H1 (cell line): ENCODE measurements at regions not wholly inside any gene's neighbourhood (a gene's known extent, or its start where the extent isn't known, plus 50 kb on each side); places are given as distances from the start of the nearest gene placed in this dataset.
"Not testable (repeated sequence)": the region's sequence is repeated elsewhere in the genome, so short reads cannot be mapped to it uniquely, and the experiment has no call there.

Experiments used
- CTCF ChIA-PET: fragments of 300-600 bp; sonication (Branson Sonifier 250); formaldehyde crosslinking; loops from one replicate; lab custom pipeline; 2021; ENCODE audit not compliant: partially characterized antibody; lab: Charles Lee
- POLR2A ChIA-PET: fragments of 300-600 bp; sonication (Branson Sonifier 250); formaldehyde crosslinking; loops from one replicate; lab custom pipeline; 2021; ENCODE audit warnings: inconsistent platforms; ENCODE audit not compliant: partially characterized antibody; lab: Charles Lee
- DNase-seq, 2 experiments: peaks; one replicate each; pipeline versions ENCODE4 v3.0.0 to v3.0.0-alpha.2; 2010 to 2022; ENCODE audit warnings: low spot score in 2 of 2, low read depth in 1 of 2, mixed read lengths in 1 of 2
- FAIRE-seq: peaks from 2 replicates; lab custom pipeline; 2011; peaks lifted over from hg19 to GRCh38; lab: Jason Lieb, UNC
- H2AFZ ChIP-seq: 2 replicates; pipeline ENCODE4 v1.8.1; 2012; ENCODE audit warnings: low read length, inconsistent platforms
- H2AK5ac ChIP-seq: 2 replicates; pipeline ENCODE4 v1.6.1; 2013; ENCODE audit warnings: low read depth, low read length
- H2BK120ac ChIP-seq: replicated peaks from 2 replicates; pipeline ENCODE3; 2013; ENCODE audit warnings: low read depth, low read length, inconsistent platforms
- H2BK12ac ChIP-seq: 2 replicates; pipeline ENCODE4 v1.6.1; 2013; ENCODE audit warnings: low read depth, low read length
- H2BK15ac ChIP-seq: 2 replicates; pipeline ENCODE4 v1.6.1; 2013; ENCODE audit warnings: low read length
- H2BK20ac ChIP-seq: 2 replicates; pipeline ENCODE4 v1.6.1; 2013; ENCODE audit warnings: low read length
- H2BK5ac ChIP-seq: 2 replicates; pipeline ENCODE4 v1.6.1; 2013; ENCODE audit warnings: low read depth, low read length
- H3K14ac ChIP-seq: 2 replicates; pipeline ENCODE4 v1.6.1; 2013; ENCODE audit warnings: inconsistent platforms; ENCODE audit not compliant: insufficient read length
- H3K18ac ChIP-seq: 2 replicates; pipeline ENCODE4 v1.6.1; 2013; ENCODE audit warnings: low read length; ENCODE audit errors: extremely low read depth
- H3K23ac ChIP-seq: 2 replicates; pipeline ENCODE4 v1.6.1; 2013; ENCODE audit warnings: inconsistent platforms; ENCODE audit not compliant: insufficient read length
- H3K23me2 ChIP-seq: 2 replicates; pipeline ENCODE4 v1.6.1; 2013; ENCODE audit warnings: low read depth, low read length
- H3K27ac ChIP-seq: 2 replicates; pipeline ENCODE4 v1.6.1; 2011; ENCODE audit warnings: low read depth, low read length, inconsistent platforms
- H3K27me3 ChIP-seq, 4 experiments: replicated peaks in 1 of 4; 1 replicate in 1 of 4; 2 replicates in 3 of 4; pipeline versions ENCODE4 v1.6.1 to v1.8.1; 2011 to 2013; ENCODE audit warnings: low read length in 3 of 4, mild to moderate bottlenecking in 3 of 4, inconsistent platforms in 2 of 4, mixed read lengths in 2 of 4, moderate library complexity in 1 of 4; ENCODE audit not compliant: control insufficient read depth in 3 of 4, insufficient read depth in 3 of 4; ENCODE audit errors: extremely low read depth in 1 of 4
- H3K36me3 ChIP-seq, 4 experiments: 2 replicates each; pipeline versions ENCODE4 v1.6.1 to v1.8.1; 2011 to 2013; ENCODE audit warnings: mild to moderate bottlenecking in 4 of 4, low read length in 3 of 4, moderate library complexity in 2 of 4, control low read depth in 1 of 4, inconsistent platforms in 1 of 4; ENCODE audit not compliant: insufficient read depth in 4 of 4, control insufficient read depth in 2 of 4
- H3K4ac ChIP-seq: replicated peaks from 2 replicates; pipeline ENCODE3; 2013; ENCODE audit warnings: low read length, low read depth, mixed read lengths, inconsistent platforms; ENCODE audit not compliant: insufficient read length
- H3K4me1 ChIP-seq, 4 experiments: replicated peaks in 1 of 4; 1 replicate in 1 of 4; 2 replicates in 3 of 4; pipeline versions ENCODE4 v1.6.1 to v1.8.1; 2011 to 2013; ENCODE audit warnings: low read length in 3 of 4, inconsistent platforms in 2 of 4, mixed read lengths in 1 of 4; ENCODE audit not compliant: insufficient read depth in 4 of 4, control insufficient read depth in 3 of 4
- H3K4me2 ChIP-seq, 2 experiments: 2 replicates each; pipeline versions ENCODE4 v1.6.1 to v1.8.1; 2011 to 2013; ENCODE audit warnings: low read depth in 2 of 2, low read length in 2 of 2, control low read depth in 1 of 2, inconsistent platforms in 1 of 2, mild to moderate bottlenecking in 1 of 2; ENCODE audit not compliant: insufficient read depth in 1 of 2
- H3K4me3 ChIP-seq, 4 experiments: fragments of 200-600, 300-600 bp in 1 of 4; sonication (generic), shearing (Covaris generic), sonication (Bioruptor Twin) in 1 of 4; 2 replicates each; pipeline versions ENCODE4 v1.5.1 to v1.8.1; 2011 to 2016; ENCODE audit warnings: low read length in 4 of 4, low read depth in 3 of 4, control low read depth in 2 of 4, inconsistent platforms in 2 of 4, mild to moderate bottlenecking in 2 of 4, mixed read lengths in 1 of 4, moderate library complexity in 1 of 4; ENCODE audit not compliant: insufficient read depth in 2 of 4; ENCODE audit errors: extremely low read depth in 1 of 4
- H3K56ac ChIP-seq: replicated peaks from 2 replicates; pipeline ENCODE3; 2013; ENCODE audit warnings: low read depth, mild to moderate bottlenecking, mixed read lengths, low read length, inconsistent platforms; ENCODE audit not compliant: insufficient read length
- H3K79me1 ChIP-seq: 2 replicates; pipeline ENCODE4 v1.6.1; 2013; ENCODE audit warnings: low read depth, low read length, control low read depth
- H3K79me2 ChIP-seq, 2 experiments: 2 replicates each; pipeline versions ENCODE4 v1.6.1 to v1.8.1; 2012 to 2013; ENCODE audit warnings: low read length in 2 of 2, mild to moderate bottlenecking in 2 of 2, inconsistent platforms in 1 of 2; ENCODE audit not compliant: insufficient read depth in 2 of 2, control insufficient read depth in 1 of 2
- H3K9ac ChIP-seq, 4 experiments: replicated peaks in 1 of 4; 1 replicate in 1 of 4; 2 replicates in 3 of 4; pipeline versions ENCODE4 v1.6.1 to v1.8.1; 2011 to 2013; ENCODE audit warnings: low read depth in 3 of 4, low read length in 3 of 4, control low read depth in 2 of 4, mild to moderate bottlenecking in 2 of 4, moderate library complexity in 2 of 4, inconsistent platforms in 1 of 4; ENCODE audit errors: extremely low read depth in 1 of 4
- H3K9me3 ChIP-seq, 2 experiments: 2 replicates each; pipeline versions ENCODE4 v1.6.1 to v1.8.1; 2012 to 2013; ENCODE audit warnings: mild to moderate bottlenecking in 2 of 2, moderate library complexity in 2 of 2, control low read depth in 1 of 2, inconsistent platforms in 1 of 2, low read depth in 1 of 2, low read length in 1 of 2, mixed read lengths in 1 of 2; ENCODE audit not compliant: insufficient read depth in 2 of 2
- H4K20me1 ChIP-seq, 2 experiments: replicated peaks in 1 of 2; 2 replicates each; pipeline versions ENCODE3 to v1.8.1; 2011 to 2013; ENCODE audit warnings: inconsistent platforms in 2 of 2, low read length in 2 of 2, mild to moderate bottlenecking in 1 of 2; ENCODE audit not compliant: insufficient read depth in 2 of 2, control insufficient read depth in 1 of 2
- H4K5ac ChIP-seq: 2 replicates; pipeline ENCODE4 v1.6.1; 2013; ENCODE audit warnings: low read length, low read depth, mixed read lengths, inconsistent platforms; ENCODE audit not compliant: insufficient read length
- H4K8ac ChIP-seq: 2 replicates; pipeline ENCODE4 v1.8.0; 2013; ENCODE audit warnings: mild to moderate bottlenecking, moderate library complexity, low read length, inconsistent platforms; ENCODE audit not compliant: insufficient read depth; ENCODE audit errors: extremely low read depth
- H4K91ac ChIP-seq: replicated peaks from 2 replicates; pipeline ENCODE3; 2013; ENCODE audit warnings: low read length, mixed read lengths, inconsistent platforms; ENCODE audit not compliant: insufficient read length
- CEBPB ChIP-seq: IDR thresholded peaks from 2 replicates; pipeline ENCODE4 v1.6.1; 2012; ENCODE audit warnings: low read depth, low read length
- WGBS, 2 experiments: shearing (Covaris generic) in 1 of 2; methylation state at CpG; one replicate each; pipeline versions ENCODE4 v1.1.6 to v1.1.7; 2013 to 2015; ENCODE audit warnings: low lambda C conversion rate in 2 of 2, mixed read lengths in 2 of 2, inconsistent platforms in 1 of 2, low coverage in 1 of 2, missing lambda C conversion rate in 1 of 2; ENCODE audit not compliant: insufficient replicate concordance in 2 of 2, insufficient coverage in 1 of 2, insufficient read length in 1 of 2; ENCODE audit errors: extremely low coverage in 1 of 2, missing lambda C conversion rate in 1 of 2; 5-methylcytosine and 5-hydroxymethylcytosine counted together

- Histone ChIP-seq H3K4me2 (no peak overlapping the region), H3K23me2 (no peaks in the 10 kb centered on the region), H2BK15ac (no peak overlapping the region), H3K4me1 (no peaks in the 10 kb centered on the region), H3K79me1 (no peaks in the 10 kb centered on the region), H3K9ac (no peak overlapping the region), H2AK5ac (no peak overlapping the region), H4K5ac (no peak overlapping the region), H3K79me2 (no peaks in the 10 kb centered on the region), H3K4ac (no peak overlapping the region), H3K36me3 (no peaks in the 10 kb centered on the region), H4K8ac (no peak overlapping the region), H2BK120ac (no peak overlapping the region), H2BK5ac (no peak overlapping the region), H3K14ac (no peak overlapping the region), H4K91ac (no peak overlapping the region), H4K20me1 (no peaks in the 10 kb centered on the region), H3K27me3 (peaks cover 0 to 1% (median 0%) of the 10 kb centered on the region in 4 experiments; a peak in 1 of 7 replicates), H3K4me3 (no peak overlapping the region), H2AFZ (no peak overlapping the region), H3K18ac (no peak overlapping the region), H2BK12ac (no peak overlapping the region), H3K56ac (no peak overlapping the region), H3K23ac (no peak overlapping the region), H2BK20ac (no peak overlapping the region), H3K27ac (no peak overlapping the region), H3K9me3 (0 out of 4 replicates have a peak, but pooled peaks cover 0 to 2% of the 10 kb centered on the region in 2 experiments)
- POLR2A ChIA-PET: no interaction called here
- CTCF ChIA-PET: no interaction called here
- DNase-seq (no peak), FAIRE-seq (no peak)
- no peak for TF ChIP-seq CEBPB
Measured at GRCh38 chr3:106447723-106448301, 579.0 kb upstream of the CBLB start.

DNA sequence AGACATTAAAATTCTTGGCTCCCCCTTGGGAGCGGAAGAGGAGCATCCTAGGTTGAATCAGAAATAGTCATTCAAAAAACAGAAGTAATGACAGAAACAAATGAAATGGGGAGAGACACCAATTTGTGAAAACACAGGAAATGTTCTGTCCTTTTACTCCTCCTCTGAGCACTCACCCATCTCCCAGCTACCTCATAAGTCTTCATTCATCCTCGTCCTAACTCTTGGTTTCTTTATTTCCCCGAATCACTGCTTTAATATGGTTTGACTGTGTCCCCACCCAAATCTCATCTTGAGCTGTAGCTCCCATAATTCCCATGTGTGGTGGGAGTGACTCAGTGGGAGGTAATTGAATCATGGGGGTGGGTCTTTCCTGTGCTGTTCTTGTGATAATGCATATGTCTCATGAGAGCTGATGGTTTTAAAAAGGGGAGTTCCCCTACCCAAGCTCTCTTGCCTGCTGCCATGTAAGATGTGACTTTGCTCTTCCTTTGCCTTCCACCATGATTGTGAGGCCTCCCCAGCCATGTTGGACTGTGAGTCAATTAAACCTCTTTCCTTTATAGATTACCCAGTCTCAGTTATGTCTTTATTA, 579.7 kb upstream of the CBLB start:
- H3K36me3 ChIP-seq, H2BK12ac ChIP-seq, H3K23me2 ChIP-seq, H3K14ac ChIP-seq, H2AK5ac ChIP-seq, H3K79me1 ChIP-seq, H2AFZ ChIP-seq, H2BK15ac ChIP-seq, CTCF ChIA-PET, H4K5ac ChIP-seq, H3K56ac ChIP-seq, DNase-seq, H2BK120ac ChIP-seq, FAIRE-seq, H3K9me3 ChIP-seq, H3K79me2 ChIP-seq, H3K18ac ChIP-seq, POLR2A ChIA-PET, H3K4me3 ChIP-seq, H3K23ac ChIP-seq, H3K4ac ChIP-seq, H4K91ac ChIP-seq, H3K9ac ChIP-seq, H2BK20ac ChIP-seq, H4K20me1 ChIP-seq, H3K27ac ChIP-seq, H3K4me2 ChIP-seq, H2BK5ac ChIP-seq, H4K8ac ChIP-seq, H3K4me1 ChIP-seq, H3K27me3 ChIP-seq: not testable (repeated sequence)
- WGBS, 2 experiments: 96% methylated on average over 3 of the region's 3 CpGs; no CpG with 5 or more reads in 1 of the 2 experiments
